NCI-H2081 (cell line): ENCODE measurements at regions not wholly inside any gene's neighbourhood (a gene's known extent, or its start where the extent isn't known, plus 50 kb on each side); places are given as distances from the start of the nearest gene placed in this dataset.

Experiments used
- DNase-seq, 2 experiments: peaks; one replicate each; lab custom pipeline; 2025; lab: John Stamatoyannopoulos, UW

- DNase-seq = no peak
These were observed 367.1 kb upstream of the ADGRL2 start for GRCh38 chr1:81433676-81434075.

GRCh38 chr1:81432654-81433109 lies 368.1 kb upstream of the ADGRL2 start:
- no peak for DNase-seq

GRCh38 chr1:81432059-81432458 lies 368.7 kb upstream of the ADGRL2 start:
- DNase-seq = no peak

- no peak for DNase-seq
These were observed 369.1 kb upstream of the ADGRL2 start for GRCh38 chr1:81431624-81432000.

GRCh38 chr1:81430955-81431623 lies 369.6 kb upstream of the ADGRL2 start:
- DNase-seq = no peak

- DNase-seq = no peak
These were observed 370.3 kb upstream of the ADGRL2 start for GRCh38 chr1:81430236-81430938.

GRCh38 chr1:81428998-81429397 lies 371.7 kb upstream of the ADGRL2 start:
- no peak for DNase-seq

GRCh38 chr1:81424816-81425215 lies 375.9 kb upstream of the ADGRL2 start:
- DNase-seq = no peak

- DNase-seq = peak in 1 of 2 experiments; percentile 9
These were observed 376.7 kb upstream of the ADGRL2 start for GRCh38 chr1:81424061-81424460.

GRCh38 chr1:81420760-81421159 lies 380.0 kb upstream of the ADGRL2 start:
- DNase-seq = no peak

- DNase-seq = peak; percentile 35 to 49
These were observed 386.2 kb upstream of the ADGRL2 start for GRCh38 chr1:81414488-81415015.

GRCh38 chr1:81412954-81413353 lies 387.8 kb upstream of the ADGRL2 start:
- DNase-seq = no peak

- no peak for DNase-seq
These were observed 389.8 kb upstream of the ADGRL2 start for GRCh38 chr1:81410941-81411340.

- DNase-seq = no peak
These were observed 390.4 kb upstream of the ADGRL2 start for GRCh38 chr1:81410351-81410750.

GRCh38 chr1:81409780-81410274 lies 390.9 kb upstream of the ADGRL2 start:
- DNase-seq = no peak

GRCh38 chr1:81409262-81409661 lies 391.5 kb upstream of the ADGRL2 start:
- DNase-seq = no peak

GRCh38 chr1:81408419-81408818 lies 392.3 kb upstream of the ADGRL2 start:
- no peak for DNase-seq

- peak in 1 of 2 experiments; percentile 35 for DNase-seq
These were observed 393.5 kb upstream of the ADGRL2 start for GRCh38 chr1:81407000-81407821.

GRCh38 chr1:81406292-81406999 lies 394.3 kb upstream of the ADGRL2 start:
- no peak for DNase-seq

GRCh38 chr1:81398041-81398440 lies 402.7 kb upstream of the ADGRL2 start:
- no peak for DNase-seq

- DNase-seq = no peak
These were observed 408.1 kb upstream of the ADGRL2 start for GRCh38 chr1:81392526-81393226.
